Peyer's patch (tissue), 4 donors: ENCODE measurements at regions not wholly inside any gene's neighbourhood (a gene's known extent, or its start where the extent isn't known, plus 50 kb on each side); places are given as distances from the start of the nearest gene placed in this dataset.

Experiments used
- DNase-seq, 3 donors: peaks; one replicate each; pipeline ENCODE4 v3.0.0-alpha.2; 2017 to 2019
- H3K27ac ChIP-seq, 4 donors: fragments of 200-600 bp; sonication (generic); one replicate each; pipeline ENCODE4 v1.5.1; 2016 to 2019
- H3K27me3 ChIP-seq, 2 donors: fragments of 200-600 bp; sonication (generic); one replicate each; pipeline ENCODE4 v1.5.1; 2019
- H3K36me3 ChIP-seq, 3 donors: fragments of 200-600 bp; sonication (generic); one replicate each; pipeline ENCODE4 v1.5.1; 2016 to 2019
- H3K4me1 ChIP-seq, 4 donors: fragments of 200-600 bp; sonication (generic); one replicate each; pipeline ENCODE4 v1.5.1; 2016 to 2019
- H3K4me3 ChIP-seq, 4 donors: fragments of 200-600 bp; sonication (generic); 1 replicate in 3 of 4; 2 replicates in 1 of 4; pipeline ENCODE4 v1.5.1; 2016 to 2019; ENCODE audit warnings: mild to moderate bottlenecking in 1 of 4
- H3K9me3 ChIP-seq, 4 donors: fragments of 200-600 bp; sonication (generic); one replicate each; pipeline ENCODE4 v1.5.1; 2016 to 2019; ENCODE audit warnings: mild to moderate bottlenecking in 1 of 4
- CTCF ChIP-seq, 6 experiments: fragments of 450-650 bp in 4 of 6; fragments of 200-600 bp in 2 of 6; sonication (generic) in 1 of 6; IDR thresholded peaks; one replicate each; pipeline ENCODE4 v1.5.1; 2017 to 2019; ENCODE audit warnings: antibody characterized with exemption in 6 of 6, mild to moderate bottlenecking in 3 of 6, moderate library complexity in 1 of 6
- POLR2A ChIP-seq, 2 donors: fragments of 450-650 bp; IDR thresholded peaks; one replicate each; pipeline ENCODE4 v1.5.1; 2017; ENCODE audit warnings: antibody characterized with exemption in 2 of 2, mild to moderate bottlenecking in 2 of 2, moderate library complexity in 2 of 2

GRCh38 chr18:74005320-74006109, 142.1 kb downstream of the FBXO15 start:
- no peaks in the 10 kb centered on the region for H3K9me3 ChIP-seq
- no peak overlapping the region for H3K4me3 ChIP-seq
- no peak for TF ChIP-seq POLR2A (IDR thresholded peaks at IDR 0.05)
- no peak for TF ChIP-seq CTCF (IDR thresholded peaks at IDR 0.05)
- H3K27me3 ChIP-seq = no peaks in the 10 kb centered on the region
- no peaks in the 10 kb centered on the region for H3K36me3 ChIP-seq
- H3K4me1 ChIP-seq = no peaks in the 10 kb centered on the region
- no peak for DNase-seq
- no peak overlapping the region for H3K27ac ChIP-seq

- no peaks in the 10 kb centered on the region for H3K4me1 ChIP-seq
- H3K4me3 ChIP-seq = no peak overlapping the region
- H3K27me3 ChIP-seq = no peaks in the 10 kb centered on the region
- H3K27ac ChIP-seq = no peak overlapping the region
- DNase-seq = no peak
- no peaks in the 10 kb centered on the region for H3K36me3 ChIP-seq
- TF ChIP-seq POLR2A (IDR thresholded peaks at IDR 0.05) (no peak), CTCF (IDR thresholded peaks at IDR 0.05) (no peak)
- H3K9me3 ChIP-seq = no peaks in the 10 kb centered on the region
Observed at GRCh38 chr18:73992242-73993022, 155.2 kb downstream of the FBXO15 start.

- no peak for DNase-seq
Observed at GRCh38 chr18:73991570-73991969, 156.1 kb downstream of the FBXO15 start.

GRCh38 chr18:73990258-73990657, 157.4 kb downstream of the FBXO15 start:
- Histone ChIP-seq H3K27ac (no peak overlapping the region), H3K27me3 (no peaks in the 10 kb centered on the region), H3K4me1 (no peaks in the 10 kb centered on the region), H3K36me3 (no peaks in the 10 kb centered on the region), H3K9me3 (no peaks in the 10 kb centered on the region), H3K4me3 (no peak overlapping the region)
- TF ChIP-seq CTCF (IDR thresholded peaks at IDR 0.05) (no peak), POLR2A (IDR thresholded peaks at IDR 0.05) (no peak)
- DNase-seq = no peak

More at GRCh38 chr18:73991570-73991969, 156.1 kb downstream of the FBXO15 start:
- H3K36me3 ChIP-seq = no peaks in the 10 kb centered on the region
- no peak for TF ChIP-seq CTCF (IDR thresholded peaks at IDR 0.05)
- no peak for TF ChIP-seq POLR2A (IDR thresholded peaks at IDR 0.05)
- no peak overlapping the region for H3K27ac ChIP-seq
- no peaks in the 10 kb centered on the region for H3K4me1 ChIP-seq
- H3K9me3 ChIP-seq = no peaks in the 10 kb centered on the region
- no peaks in the 10 kb centered on the region for H3K27me3 ChIP-seq
- no peak overlapping the region for H3K4me3 ChIP-seq

GRCh38 chr18:73987247-73987980, 160.2 kb downstream of the FBXO15 start:
- TF ChIP-seq POLR2A (IDR thresholded peaks at IDR 0.05) (no peak), CTCF (IDR thresholded peaks at IDR 0.05) (no peak)
- Histone ChIP-seq H3K27ac (no peak overlapping the region), H3K36me3 (no peaks in the 10 kb centered on the region), H3K9me3 (no peaks in the 10 kb centered on the region), H3K4me3 (no peak overlapping the region), H3K4me1 (no peaks in the 10 kb centered on the region), H3K27me3 (no peaks in the 10 kb centered on the region)
- DNase-seq = no peak
